Mammary epithelial cell (primary cell): ENCODE measurements at regions not wholly inside any gene's neighbourhood (a gene's known extent, or its start where the extent isn't known, plus 50 kb on each side); places are given as distances from the start of the nearest gene placed in this dataset.

Experiments
- EZH2 ChIP-seq: IDR thresholded peaks from 2 replicates; pipeline ENCODE4 v1.6.1; 2012; ENCODE audit warnings: low read length, inconsistent platforms, borderline replicate concordance
- TF ChIP-seq, protein P1 (sequence below), 2 donors: IDR thresholded peaks in 1 of 2; conservative IDR thresholded peaks in 1 of 2; 2 replicates each; pipeline ENCODE4 v1.5.1; 2011 to 2012; ENCODE audit warnings: inconsistent platforms in 2 of 2, low read length in 2 of 2, mild to moderate bottlenecking in 2 of 2, control low read depth in 1 of 2, low read depth in 1 of 2; ENCODE audit not compliant: insufficient read depth in 1 of 2; ENCODE audit errors: extremely low read depth in 1 of 2

DNA sequence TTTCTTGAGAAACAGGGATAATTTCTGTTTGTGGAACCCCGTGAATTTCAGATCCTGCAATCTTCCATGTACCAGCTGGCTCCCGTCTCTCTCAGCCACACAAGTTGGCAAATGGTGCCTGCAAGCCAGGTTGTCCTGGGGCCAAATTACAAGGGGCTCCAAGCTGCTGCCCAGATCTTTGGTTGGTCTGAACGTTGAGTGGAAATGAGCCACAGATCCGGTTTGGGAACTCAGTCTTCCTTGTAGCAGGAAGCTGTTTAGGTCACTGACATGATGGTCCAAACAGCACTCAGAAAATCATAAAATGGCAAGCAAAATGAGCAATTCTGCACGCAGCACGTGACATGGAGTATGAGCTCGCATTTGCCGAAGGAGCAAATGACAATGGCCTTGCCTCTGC, 1496.4 kb downstream of the TBC1D22A start:
- TF ChIP-seq EZH2: no peak
- TF ChIP-seq, protein P1, sequence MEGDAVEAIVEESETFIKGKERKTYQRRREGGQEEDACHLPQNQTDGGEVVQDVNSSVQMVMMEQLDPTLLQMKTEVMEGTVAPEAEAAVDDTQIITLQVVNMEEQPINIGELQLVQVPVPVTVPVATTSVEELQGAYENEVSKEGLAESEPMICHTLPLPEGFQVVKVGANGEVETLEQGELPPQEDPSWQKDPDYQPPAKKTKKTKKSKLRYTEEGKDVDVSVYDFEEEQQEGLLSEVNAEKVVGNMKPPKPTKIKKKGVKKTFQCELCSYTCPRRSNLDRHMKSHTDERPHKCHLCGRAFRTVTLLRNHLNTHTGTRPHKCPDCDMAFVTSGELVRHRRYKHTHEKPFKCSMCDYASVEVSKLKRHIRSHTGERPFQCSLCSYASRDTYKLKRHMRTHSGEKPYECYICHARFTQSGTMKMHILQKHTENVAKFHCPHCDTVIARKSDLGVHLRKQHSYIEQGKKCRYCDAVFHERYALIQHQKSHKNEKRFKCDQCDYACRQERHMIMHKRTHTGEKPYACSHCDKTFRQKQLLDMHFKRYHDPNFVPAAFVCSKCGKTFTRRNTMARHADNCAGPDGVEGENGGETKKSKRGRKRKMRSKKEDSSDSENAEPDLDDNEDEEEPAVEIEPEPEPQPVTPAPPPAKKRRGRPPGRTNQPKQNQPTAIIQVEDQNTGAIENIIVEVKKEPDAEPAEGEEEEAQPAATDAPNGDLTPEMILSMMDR (conservative IDR thresholded peaks at IDR 0.05 in 1 of 2, IDR thresholded peaks at IDR 0.05 in 1 of 2; ENCODE audit: extremely low read depth in 1 of 2, insufficient read depth in 1 of 2, low read depth in 1 of 2, low read length in 2 of 2): no peak
